Lower lobe of right lung (tissue), 2 donors: ENCODE measurements at regions not wholly inside any gene's neighbourhood (a gene's known extent, or its start where the extent isn't known, plus 50 kb on each side); places are given as distances from the start of the nearest gene placed in this dataset.
A peak's percentile ranks its signal among the peaks of the same experiment; 100 is the strongest.

Experiments used
- ATAC-seq, 2 donors: fragments of 200-7000 bp; cut with Tn5 transposase; one replicate each; pipeline ENCODE4 v1.9.1; 2020 to 2022; ENCODE audit warnings: mild to moderate bottlenecking in 2 of 2, moderate library complexity in 2 of 2
- DNase-seq: peaks from one replicate; pipeline ENCODE4 v3.0.0-alpha.2; 2020
- H3K27ac ChIP-seq: fragments of 200-600 bp; one replicate; pipeline ENCODE4 v1.8.0; 2022
- H3K27me3 ChIP-seq: fragments of 200-600 bp; one replicate; pipeline ENCODE4 v1.8.0; 2022; ENCODE audit warnings: low read depth
- H3K36me3 ChIP-seq: fragments of 200-600 bp; one replicate; pipeline ENCODE4 v1.8.0; 2022; ENCODE audit warnings: mild to moderate bottlenecking
- H3K4me1 ChIP-seq: fragments of 200-600 bp; one replicate; pipeline ENCODE4 v1.8.0; 2022
- H3K4me3 ChIP-seq: fragments of 200-600 bp; one replicate; pipeline ENCODE4 v1.8.0; 2022; ENCODE audit warnings: mild to moderate bottlenecking
- H3K9me3 ChIP-seq: fragments of 200-600 bp; one replicate; pipeline ENCODE4 v1.8.0; 2022
- intact Hi-C: fragments of 100-400 bp; cut with DNase I; formaldehyde crosslinking; loops from one replicate; pipeline ENCODE4 v1.11.0; 2022
- TF ChIP-seq, protein P1 (sequence below): fragments of 200-600 bp; IDR thresholded peaks from one replicate; pipeline ENCODE4 v1.8.0; 2022; ENCODE audit warnings: antibody characterized with exemption, mild to moderate bottlenecking
- donor health status: DM: no; HTN: yes; CAD: no; lungs with severe emphysema.

DNA sequence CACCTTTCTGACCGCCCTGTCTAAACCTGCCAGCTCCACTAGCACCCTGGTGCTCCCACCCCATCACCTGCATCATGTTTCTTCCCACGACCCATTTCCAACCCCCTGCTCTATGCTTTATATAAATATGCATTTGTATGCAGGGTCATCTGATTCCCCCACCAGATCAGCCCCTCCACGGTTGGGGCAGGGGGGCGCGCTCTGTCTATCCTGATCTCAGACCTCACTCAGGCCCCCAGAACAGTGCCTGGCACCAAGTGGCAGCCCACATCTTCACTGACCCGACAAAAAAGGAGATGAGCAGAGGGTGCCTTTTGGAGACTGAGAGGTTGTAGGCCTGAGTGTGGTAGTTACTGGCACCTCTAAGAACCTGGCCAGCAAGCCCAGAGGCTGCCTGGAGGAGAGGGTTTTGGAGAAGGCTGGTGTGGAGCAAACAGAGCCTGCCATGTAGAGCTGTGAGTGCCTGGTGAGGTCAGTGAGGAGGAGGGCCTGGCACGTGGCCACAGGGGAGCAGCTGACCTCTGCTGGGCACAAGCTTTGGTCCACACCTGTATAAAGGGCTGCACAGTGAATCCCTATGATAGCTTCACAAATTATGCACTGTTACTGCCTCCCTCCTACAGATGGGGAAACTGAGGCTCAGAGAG lies 86.3 kb upstream of the RTL6 start:
- intact Hi-C loops: no loop called here
- H3K4me3 ChIP-seq: no peak overlapping the region
- peaks cover 34% of the 10 kb centered on the region for H3K27me3 ChIP-seq
- ATAC-seq: no peak
- no peaks in the 10 kb centered on the region for H3K4me1 ChIP-seq
- no peak overlapping the region for H3K27ac ChIP-seq
- DNase-seq: peak; percentile 23
- TF ChIP-seq, protein P1, sequence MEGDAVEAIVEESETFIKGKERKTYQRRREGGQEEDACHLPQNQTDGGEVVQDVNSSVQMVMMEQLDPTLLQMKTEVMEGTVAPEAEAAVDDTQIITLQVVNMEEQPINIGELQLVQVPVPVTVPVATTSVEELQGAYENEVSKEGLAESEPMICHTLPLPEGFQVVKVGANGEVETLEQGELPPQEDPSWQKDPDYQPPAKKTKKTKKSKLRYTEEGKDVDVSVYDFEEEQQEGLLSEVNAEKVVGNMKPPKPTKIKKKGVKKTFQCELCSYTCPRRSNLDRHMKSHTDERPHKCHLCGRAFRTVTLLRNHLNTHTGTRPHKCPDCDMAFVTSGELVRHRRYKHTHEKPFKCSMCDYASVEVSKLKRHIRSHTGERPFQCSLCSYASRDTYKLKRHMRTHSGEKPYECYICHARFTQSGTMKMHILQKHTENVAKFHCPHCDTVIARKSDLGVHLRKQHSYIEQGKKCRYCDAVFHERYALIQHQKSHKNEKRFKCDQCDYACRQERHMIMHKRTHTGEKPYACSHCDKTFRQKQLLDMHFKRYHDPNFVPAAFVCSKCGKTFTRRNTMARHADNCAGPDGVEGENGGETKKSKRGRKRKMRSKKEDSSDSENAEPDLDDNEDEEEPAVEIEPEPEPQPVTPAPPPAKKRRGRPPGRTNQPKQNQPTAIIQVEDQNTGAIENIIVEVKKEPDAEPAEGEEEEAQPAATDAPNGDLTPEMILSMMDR: no peak
- H3K9me3 ChIP-seq: no peaks in the 10 kb centered on the region
- no peaks in the 10 kb centered on the region for H3K36me3 ChIP-seq

DNA sequence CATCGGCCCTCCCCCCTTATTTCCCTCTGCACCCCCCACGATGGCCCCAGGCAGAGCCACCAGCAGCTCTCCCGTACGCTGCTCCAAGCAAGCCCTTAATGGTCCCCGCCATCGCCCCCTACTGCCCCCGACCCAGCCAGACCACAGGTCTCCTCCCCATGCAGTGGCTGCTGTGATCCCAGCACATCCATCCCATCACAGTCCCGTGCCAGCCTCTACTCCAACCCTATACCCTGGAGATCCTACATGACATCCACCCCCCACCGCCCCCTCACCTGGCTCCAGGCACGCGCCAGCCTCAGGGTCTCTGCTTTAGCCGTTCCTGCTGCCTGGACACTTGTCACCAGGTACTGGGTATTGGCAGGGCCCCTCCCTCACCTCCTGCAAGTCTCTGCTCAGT lies 85.8 kb upstream of the RTL6 start:
- intact Hi-C loops: no loop called here
- Histone ChIP-seq H3K27ac (no peak overlapping the region), H3K27me3 (peaks cover 34% of the 10 kb centered on the region), H3K4me1 (no peaks in the 10 kb centered on the region), H3K36me3 (no peaks in the 10 kb centered on the region), H3K9me3 (no peaks in the 10 kb centered on the region), H3K4me3 (no peak overlapping the region)
- TF ChIP-seq, protein P1: no peak
- DNase-seq (peak; percentile 42), ATAC-seq (no peak)

DNA sequence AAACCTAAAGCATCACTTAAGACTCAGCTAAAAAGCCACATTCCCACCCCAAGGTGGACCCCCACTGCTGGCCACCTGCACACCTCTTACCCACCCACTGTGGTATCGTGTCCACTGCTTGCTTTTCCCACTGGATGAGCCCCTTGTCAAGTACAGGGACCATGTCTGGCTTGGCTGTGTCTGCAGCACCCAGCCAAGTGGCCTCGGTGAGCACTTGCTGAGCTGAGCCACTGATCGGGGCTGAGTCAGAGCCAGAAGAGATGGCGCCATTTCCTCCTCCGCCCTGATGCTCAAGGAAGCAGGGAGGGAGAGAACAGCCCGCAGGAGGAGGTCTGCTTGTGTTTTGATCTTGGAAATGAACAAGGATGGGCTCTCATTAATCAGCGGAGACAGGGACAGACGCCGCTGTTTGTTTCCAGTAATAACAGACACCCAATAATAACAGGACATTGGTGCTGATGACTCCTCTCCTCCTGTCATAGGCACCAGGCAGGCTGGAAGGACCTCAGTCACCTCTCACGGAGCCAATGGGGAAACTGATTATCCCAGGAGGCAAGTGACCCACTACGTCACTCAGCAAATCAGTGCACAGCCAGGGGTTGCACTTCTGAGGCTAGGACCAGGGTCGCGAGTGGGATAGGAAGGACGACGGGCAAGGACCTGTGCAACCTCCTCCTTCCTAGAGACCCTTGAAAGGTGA lies 85.2 kb upstream of the RTL6 start:
- ATAC-seq: no peak
- intact Hi-C loops: no loop called here
- Histone ChIP-seq H3K36me3 (no peaks in the 10 kb centered on the region), H3K4me1 (no peaks in the 10 kb centered on the region), H3K9me3 (no peaks in the 10 kb centered on the region), H3K4me3 (no peak overlapping the region), H3K27ac (no peak overlapping the region), H3K27me3 (peaks cover 38% of the 10 kb centered on the region)
- TF ChIP-seq, protein P1: no peak
- peak; percentile 23 for DNase-seq

DNA sequence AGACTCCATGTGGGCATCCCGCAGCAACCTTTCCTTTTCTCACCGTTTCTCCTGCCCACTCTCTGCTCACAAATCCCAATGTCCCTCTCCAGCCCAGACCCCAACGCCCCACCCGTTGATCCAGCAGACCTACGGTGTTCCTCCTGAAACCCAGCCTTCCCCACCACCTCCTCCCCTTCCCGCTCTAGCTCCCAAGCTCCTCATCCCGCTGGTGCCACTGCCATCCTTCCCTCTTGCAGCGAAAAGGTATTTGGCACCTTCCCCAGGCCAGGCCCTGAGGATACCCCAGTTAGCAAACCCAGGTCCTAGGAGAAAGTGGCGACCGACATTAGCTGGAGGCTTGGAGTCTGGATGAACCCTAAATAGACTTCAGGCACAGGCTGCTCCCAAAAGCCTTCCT lies 84.0 kb upstream of the RTL6 start:
- H3K27ac ChIP-seq: no peak overlapping the region

DNA sequence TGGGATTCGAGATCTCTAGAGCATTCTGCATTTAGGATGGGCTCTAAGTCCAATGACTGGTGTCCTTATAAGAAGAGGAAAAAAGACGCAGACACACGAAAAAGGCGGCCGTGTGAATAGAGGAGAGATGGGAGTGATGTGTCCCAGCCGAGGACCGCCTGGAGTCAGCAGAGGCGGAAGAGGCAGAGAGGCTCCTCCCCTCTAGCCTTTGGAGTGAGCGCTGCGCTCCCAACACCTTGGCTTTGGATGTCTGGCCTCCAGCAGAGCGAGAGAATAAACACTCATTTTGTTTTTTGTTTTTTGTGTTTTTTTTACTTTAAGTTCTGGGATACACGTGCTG lies 83.0 kb upstream of the RTL6 start:
- H3K4me3 ChIP-seq: no peak overlapping the region
- H3K9me3 ChIP-seq: no peaks in the 10 kb centered on the region
- H3K36me3 ChIP-seq: no peaks in the 10 kb centered on the region
- TF ChIP-seq, protein P1: no peak
- intact Hi-C loops: no loop called here
- peaks cover 43% of the 10 kb centered on the region for H3K27me3 ChIP-seq
- peak; percentile 19 for DNase-seq
- ATAC-seq: no peak
- no peak overlapping the region for H3K27ac ChIP-seq
- no peaks in the 10 kb centered on the region for H3K4me1 ChIP-seq

More for the DNA sequence above, 84.0 kb upstream of the RTL6 start:
- no peaks in the 10 kb centered on the region for H3K9me3 ChIP-seq
- peak; percentile 24 for DNase-seq
- H3K36me3 ChIP-seq: no peaks in the 10 kb centered on the region
- no peak overlapping the region for H3K4me3 ChIP-seq
- TF ChIP-seq, protein P1: no peak
- H3K4me1 ChIP-seq: no peaks in the 10 kb centered on the region
- H3K27me3 ChIP-seq: peaks cover 40% of the 10 kb centered on the region
- intact Hi-C loops: no loop called here
- no peak for ATAC-seq
